SU-DHL-6 (cell line): ENCODE measurements at regions not wholly inside any gene's neighbourhood (a gene's known extent, or its start where the extent isn't known, plus 50 kb on each side); places are given as distances from the start of the nearest gene placed in this dataset.

ENCODE experiments used
- H2AFZ ChIP-seq: fragments of 200-600 bp; sonication (generic); 2 replicates; pipeline ENCODE4 v1.6.1; 2014; ENCODE audit warnings: low read depth, mild to moderate bottlenecking, moderate library complexity, mixed read lengths, antibody characterized with exemption, low read length; ENCODE audit not compliant: severe bottlenecking
- H3F3A ChIP-seq: fragments of 200-600 bp; shearing (Covaris generic); 2 replicates; pipeline ENCODE4 v1.6.0; 2016; ENCODE audit warnings: antibody characterized with exemption, mild to moderate bottlenecking; ENCODE audit not compliant: insufficient read depth
- H3K27ac ChIP-seq: fragments of 200-600 bp; sonication (generic); 2 replicates; pipeline ENCODE4 v1.5.1; 2016; ENCODE audit warnings: low read depth, mild to moderate bottlenecking, low read length, moderate library complexity, mixed read lengths
- H3K27me3 ChIP-seq: fragments of 200-600 bp; sonication (generic), shearing (Covaris generic); 2 replicates; pipeline ENCODE4 v1.6.0; 2014; ENCODE audit warnings: mild to moderate bottlenecking, low read length
- H3K36me3 ChIP-seq: fragments of 200-600 bp; sonication (generic); 2 replicates; pipeline ENCODE4 v1.6.1; 2014; ENCODE audit warnings: mild to moderate bottlenecking, low read length, mixed read lengths
- H3K4me2 ChIP-seq: fragments of 300-600, 200-600 bp; shearing (Covaris generic), sonication (generic); 2 replicates; pipeline ENCODE4 v1.6.0; 2014; ENCODE audit warnings: low read length, low read depth, mild to moderate bottlenecking; ENCODE audit not compliant: poor library complexity, severe bottlenecking
- H3K4me3 ChIP-seq: fragments of 200-600 bp; sonication (generic); 2 replicates; pipeline ENCODE4 v1.5.1; 2014; ENCODE audit warnings: antibody characterized with exemption, low read length, mild to moderate bottlenecking, mixed read lengths; ENCODE audit not compliant: insufficient read depth, poor library complexity, severe bottlenecking
- H3K79me2 ChIP-seq: fragments of 200-600 bp; sonication (generic); 2 replicates; pipeline ENCODE4 v1.6.1; 2014; ENCODE audit warnings: mild to moderate bottlenecking, low read length, moderate library complexity; ENCODE audit not compliant: insufficient read depth
- H3K9ac ChIP-seq: fragments of 200-600 bp; sonication (generic); 2 replicates; pipeline ENCODE4 v1.7.0; 2014; ENCODE audit warnings: mild to moderate bottlenecking, low read length
- H3K9me2 ChIP-seq: fragments of 200-600 bp; sonication (generic); replicated peaks from 2 replicates; pipeline ENCODE4 v1.6.1; 2014; ENCODE audit warnings: low read length; ENCODE audit not compliant: insufficient read depth
- H3K9me3 ChIP-seq: fragments of 200-600 bp; sonication (generic); 2 replicates; pipeline ENCODE4 v1.6.1; 2014; ENCODE audit warnings: low read length, mixed read lengths; ENCODE audit not compliant: insufficient read depth
- H4K20me1 ChIP-seq: fragments of 200-600 bp; sonication (generic); 2 replicates; pipeline ENCODE4 v1.6.1; 2014; ENCODE audit warnings: low read depth, mild to moderate bottlenecking, antibody characterized with exemption, low read length, moderate library complexity, mixed read lengths
- CTCF ChIP-seq: fragments of 200-600 bp; sonication (generic); IDR thresholded peaks from one replicate; pipeline ENCODE4 v1.5.1; 2017; ENCODE audit warnings: antibody characterized with exemption, mild to moderate bottlenecking, low read length, moderate library complexity; ENCODE audit not compliant: insufficient read depth, poor library complexity, severe bottlenecking
- EZH2phosphoT487 ChIP-seq: fragments of 200-600 bp; sonication (generic), shearing (Covaris generic); conservative IDR thresholded peaks from 2 replicates; pipeline ENCODE4 v1.6.1; 2018; ENCODE audit warnings: mild to moderate bottlenecking, antibody characterized with exemption, low read length, moderate library complexity, mixed read lengths

GRCh38 chr21:38995071-38995669 lies 188.1 kb downstream of the PSMG1 start:
- Histone ChIP-seq H3K4me3 (no peak overlapping the region), H3F3A (no peaks in the 10 kb centered on the region), H3K79me2 (no peaks in the 10 kb centered on the region), H3K27me3 (no peaks in the 10 kb centered on the region), H3K4me2 (no peak overlapping the region), H2AFZ (no peak overlapping the region), H3K9me3 (no peaks in the 10 kb centered on the region), H3K27ac (no peak overlapping the region), H3K36me3 (no peaks in the 10 kb centered on the region), H3K9me2 (no peaks in the 10 kb centered on the region), H4K20me1 (no peaks in the 10 kb centered on the region), H3K9ac (no peak overlapping the region)
- TF ChIP-seq CTCF (no peak), EZH2phosphoT487 (no peak)

- Histone ChIP-seq H2AFZ (no peak overlapping the region), H4K20me1 (no peaks in the 10 kb centered on the region), H3K9ac (no peak overlapping the region), H3K27ac (no peak overlapping the region), H3K9me2 (no peaks in the 10 kb centered on the region), H3K79me2 (no peaks in the 10 kb centered on the region), H3K9me3 (no peaks in the 10 kb centered on the region), H3K4me2 (no peak overlapping the region), H3K27me3 (no peaks in the 10 kb centered on the region), H3K36me3 (no peaks in the 10 kb centered on the region), H3F3A (no peaks in the 10 kb centered on the region), H3K4me3 (no peak overlapping the region)
- TF ChIP-seq EZH2phosphoT487 (no peak), CTCF (no peak)
Measured at GRCh38 chr21:38994042-38994441, 188.3 kb downstream of the ETS2 start.

- H3K36me3 ChIP-seq = no peaks in the 10 kb centered on the region
- TF ChIP-seq CTCF = no peak
- TF ChIP-seq EZH2phosphoT487 = no peak
- no peaks in the 10 kb centered on the region for H3K9me2 ChIP-seq
- H3K4me2 ChIP-seq = no peak overlapping the region
- no peaks in the 10 kb centered on the region for H3K79me2 ChIP-seq
- no peaks in the 10 kb centered on the region for H4K20me1 ChIP-seq
- H2AFZ ChIP-seq = no peak overlapping the region
- H3K27ac ChIP-seq = no peak overlapping the region
- H3K9ac ChIP-seq = no peak overlapping the region
- no peak overlapping the region for H3K4me3 ChIP-seq
- H3K27me3 ChIP-seq = no peaks in the 10 kb centered on the region
- no peaks in the 10 kb centered on the region for H3K9me3 ChIP-seq
- H3F3A ChIP-seq = no peaks in the 10 kb centered on the region
Measured at GRCh38 chr21:38993561-38993960, 187.8 kb downstream of the ETS2 start.

- no peak overlapping the region for H3K27ac ChIP-seq
- H3K36me3 ChIP-seq = no peaks in the 10 kb centered on the region
- no peaks in the 10 kb centered on the region for H3K9me2 ChIP-seq
- H3K9me3 ChIP-seq = no peaks in the 10 kb centered on the region
- H3F3A ChIP-seq = no peaks in the 10 kb centered on the region
- no peak overlapping the region for H3K9ac ChIP-seq
- no peak overlapping the region for H3K4me2 ChIP-seq
- no peak overlapping the region for H3K4me3 ChIP-seq
- H3K79me2 ChIP-seq = no peaks in the 10 kb centered on the region
- H3K27me3 ChIP-seq = no peaks in the 10 kb centered on the region
- H2AFZ ChIP-seq = no peak overlapping the region
- H4K20me1 ChIP-seq = no peaks in the 10 kb centered on the region
- no peak for TF ChIP-seq CTCF
- no peak for TF ChIP-seq EZH2phosphoT487
Measured at GRCh38 chr21:38992737-38993136, 187.0 kb downstream of the ETS2 start.
